GM18520 (cell line): ENCODE measurements at regions not wholly inside any gene's neighbourhood (a gene's known extent, or its start where the extent isn't known, plus 50 kb on each side); places are given as distances from the start of the nearest gene placed in this dataset.

ENCODE experiments used
- ATAC-seq: cut with Tn5 transposase; IDR thresholded peaks from one replicate; pipeline ENCODE4 v1.9.1; 2021; ENCODE audit not compliant: unreplicated experiment

DNA sequence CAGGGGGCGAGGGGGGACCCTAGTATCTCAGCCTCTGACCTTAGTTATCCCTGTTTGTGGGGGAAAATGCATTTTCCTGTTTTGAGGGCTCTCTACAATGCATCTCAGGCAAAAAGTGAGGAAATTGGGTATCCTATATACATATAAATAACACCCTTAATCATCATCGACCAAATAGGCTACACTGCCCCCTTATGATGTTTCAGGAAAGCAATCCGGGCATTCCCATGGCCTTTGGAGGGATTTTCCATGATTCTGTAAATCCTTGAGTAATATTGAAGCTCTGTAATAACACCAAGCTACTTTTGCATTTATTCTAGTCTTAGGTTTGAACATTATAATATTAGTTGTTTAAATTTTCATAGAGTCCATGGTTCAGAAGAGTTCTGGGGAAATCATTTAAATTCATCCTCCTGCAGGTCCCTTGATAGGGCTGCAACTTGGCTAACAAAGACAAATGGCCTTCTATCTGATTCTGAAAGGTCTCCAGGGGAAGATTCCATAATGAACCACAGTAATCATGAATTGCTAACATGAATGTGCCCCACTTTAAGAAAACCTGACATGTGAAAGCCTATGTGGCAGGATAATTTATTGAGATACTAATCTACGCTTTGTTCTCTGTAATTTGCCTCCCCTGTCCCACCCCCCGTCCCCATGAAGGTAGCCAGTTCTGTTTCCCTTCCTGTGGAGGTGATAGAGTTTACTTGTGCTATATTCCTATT, 91.5 kb upstream of the SCOC start:
- ATAC-seq: no peak

DNA sequence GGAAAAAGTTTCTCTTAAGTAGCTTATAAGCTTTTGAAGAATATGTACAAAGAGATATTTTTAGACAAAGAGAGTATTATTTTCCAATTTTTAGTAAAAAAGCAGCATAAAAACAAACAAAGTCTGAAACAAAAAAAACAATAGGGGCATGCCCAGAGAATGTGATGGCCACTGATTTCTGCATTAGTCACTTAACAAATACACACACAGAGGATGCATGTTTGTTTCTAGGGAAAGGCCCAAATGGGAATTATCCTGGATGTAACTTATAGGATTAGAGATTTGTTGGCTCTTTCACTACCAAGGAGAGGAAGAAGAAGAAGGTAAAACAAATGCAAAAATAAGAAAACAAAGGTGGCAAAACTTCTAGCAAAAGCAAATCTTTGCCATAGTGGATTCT, 95.9 kb upstream of the SCOC start:
- no peak for ATAC-seq

GRCh38 chr4:140271553-140271952, 101.9 kb upstream of the SCOC start:
- ATAC-seq: no peak

GRCh38 chr4:140269369-140269768, 104.1 kb upstream of the SCOC start:
- no peak for ATAC-seq

GRCh38 chr4:140268186-140268841, 105.1 kb upstream of the SCOC start:
- ATAC-seq: no peak

GRCh38 chr4:140267576-140267975, 105.9 kb upstream of the SCOC start:
- ATAC-seq: no peak

- no peak for ATAC-seq
These were observed 106.4 kb upstream of the SCOC start for GRCh38 chr4:140266958-140267568.

DNA sequence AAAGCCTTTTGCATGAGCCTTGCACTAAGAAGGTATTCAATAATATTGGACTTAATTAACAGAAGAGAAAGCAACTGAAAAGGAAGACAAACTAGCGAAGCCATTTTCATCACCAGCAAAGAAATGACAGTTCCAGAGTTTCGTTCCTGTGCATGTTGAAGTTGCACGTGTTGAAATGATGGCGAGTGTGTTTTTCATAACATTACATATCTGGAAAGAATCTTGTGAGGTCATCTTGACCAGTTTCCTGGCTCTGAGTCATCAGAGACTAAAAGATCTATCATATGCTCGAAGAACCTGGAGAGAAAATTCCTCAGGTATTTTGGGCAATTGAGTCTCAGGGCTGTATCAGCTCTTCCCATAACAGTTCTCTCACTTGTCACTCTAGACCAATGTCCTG, 106.2 kb upstream of the MAML3 start:
- ATAC-seq: no peak

DNA sequence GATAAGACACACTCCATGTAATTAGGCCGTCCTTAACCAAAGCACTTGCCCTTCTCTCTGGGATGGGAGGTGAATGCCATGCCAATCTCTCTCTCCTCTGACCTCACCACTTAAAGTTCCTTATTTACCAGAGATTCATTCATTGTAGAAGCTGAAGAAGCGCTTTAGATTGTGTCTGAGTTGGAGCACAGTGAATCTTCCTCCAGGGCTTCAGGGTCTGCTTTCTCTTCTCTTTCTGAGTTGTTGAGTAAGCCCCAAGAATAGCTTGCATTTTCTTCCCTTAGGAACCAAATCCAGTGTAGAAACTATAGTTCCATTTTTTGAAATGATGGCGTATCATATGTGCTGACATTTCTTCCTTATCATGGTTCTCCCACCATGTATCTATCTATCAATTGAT, 104.5 kb upstream of the MAML3 start:
- no peak for ATAC-seq

DNA sequence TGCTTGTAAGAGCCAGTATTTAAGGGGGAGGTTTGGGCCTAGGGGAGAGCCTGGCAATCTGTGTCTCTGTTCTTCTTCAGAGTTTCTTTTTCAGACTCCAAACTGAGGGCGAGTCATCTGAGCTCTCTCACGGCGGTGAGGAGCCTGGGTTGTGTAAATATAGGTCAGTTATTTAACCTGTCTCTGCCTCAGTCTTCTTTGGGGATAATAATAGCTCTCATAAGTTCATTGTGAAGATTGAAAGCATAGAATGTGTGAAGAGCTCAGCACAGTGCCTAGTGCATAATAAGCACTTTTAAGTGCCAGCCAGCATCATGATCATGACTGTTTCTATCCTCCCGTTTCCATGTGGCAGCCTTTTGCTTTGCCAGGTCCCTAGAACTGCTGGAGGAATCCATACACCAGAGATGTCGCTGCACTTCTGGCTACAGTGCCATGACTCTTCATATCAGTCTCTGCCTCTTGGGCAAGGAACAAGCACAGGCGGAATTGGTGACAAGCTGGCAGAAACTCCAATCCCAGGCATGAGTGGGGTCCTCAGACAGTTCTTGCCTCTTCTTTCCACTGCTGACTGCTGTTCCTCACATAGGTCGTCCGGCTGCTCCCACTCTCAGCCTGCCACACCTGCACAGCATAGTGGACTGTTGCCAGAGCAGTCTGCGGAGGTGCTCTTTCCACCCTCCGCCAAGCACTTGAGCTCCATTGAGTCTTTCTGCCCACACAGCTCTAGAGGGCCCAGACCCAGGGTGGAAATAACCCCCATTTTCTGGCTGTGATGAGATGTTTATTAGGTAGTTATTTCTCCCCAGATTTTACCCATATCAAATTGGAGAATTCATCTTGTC, 103.7 kb upstream of the MAML3 start:
- no peak for ATAC-seq

- ATAC-seq: no peak
These were observed 103.0 kb upstream of the MAML3 start for GRCh38 chr4:140256941-140257340.

DNA sequence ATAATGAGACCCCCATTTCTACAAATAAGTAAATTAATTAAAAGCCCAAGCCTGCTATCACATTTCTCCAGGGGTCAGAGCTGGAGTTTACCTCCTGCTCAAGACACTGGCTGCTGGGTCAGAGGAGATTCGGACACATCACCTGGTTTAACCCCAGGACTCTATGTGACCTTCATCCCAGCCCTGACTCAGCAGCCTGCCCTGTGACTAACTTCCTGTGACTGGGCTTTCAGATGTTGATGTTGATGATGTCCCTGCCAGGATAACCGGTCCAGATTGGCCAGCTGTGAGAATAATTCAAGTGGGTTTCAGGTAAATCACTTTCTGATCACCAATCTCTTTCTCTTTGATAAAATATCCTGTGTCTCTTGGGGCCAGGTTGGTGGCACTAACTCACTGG, 102.4 kb upstream of the MAML3 start:
- ATAC-seq: no peak

DNA sequence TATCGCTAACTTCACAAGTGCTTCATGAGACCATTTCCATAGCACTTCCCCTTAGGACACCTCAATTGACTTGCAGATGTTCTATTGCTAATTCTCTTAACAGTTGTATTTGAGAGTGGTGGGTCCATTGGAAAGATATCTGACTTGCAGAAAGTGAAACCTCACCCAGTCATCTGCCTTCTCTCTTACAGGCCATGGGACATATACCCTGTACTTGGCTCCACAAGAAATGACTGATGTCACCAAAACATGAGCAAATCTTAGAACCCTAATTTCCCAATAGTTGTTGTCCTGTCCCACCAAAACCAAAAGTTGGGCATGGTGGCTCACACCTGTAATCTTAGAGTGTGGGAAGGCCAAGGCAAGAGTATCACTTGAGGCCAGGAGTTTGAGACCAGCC, 101.9 kb upstream of the MAML3 start:
- ATAC-seq: no peak

GRCh38 chr4:140255467-140255866, 101.5 kb upstream of the MAML3 start:
- no peak for ATAC-seq

- ATAC-seq: no peak
These were observed 100.8 kb upstream of the MAML3 start for GRCh38 chr4:140254651-140255299.

GRCh38 chr4:140253556-140254027, 99.6 kb upstream of the MAML3 start:
- no peak for ATAC-seq

DNA sequence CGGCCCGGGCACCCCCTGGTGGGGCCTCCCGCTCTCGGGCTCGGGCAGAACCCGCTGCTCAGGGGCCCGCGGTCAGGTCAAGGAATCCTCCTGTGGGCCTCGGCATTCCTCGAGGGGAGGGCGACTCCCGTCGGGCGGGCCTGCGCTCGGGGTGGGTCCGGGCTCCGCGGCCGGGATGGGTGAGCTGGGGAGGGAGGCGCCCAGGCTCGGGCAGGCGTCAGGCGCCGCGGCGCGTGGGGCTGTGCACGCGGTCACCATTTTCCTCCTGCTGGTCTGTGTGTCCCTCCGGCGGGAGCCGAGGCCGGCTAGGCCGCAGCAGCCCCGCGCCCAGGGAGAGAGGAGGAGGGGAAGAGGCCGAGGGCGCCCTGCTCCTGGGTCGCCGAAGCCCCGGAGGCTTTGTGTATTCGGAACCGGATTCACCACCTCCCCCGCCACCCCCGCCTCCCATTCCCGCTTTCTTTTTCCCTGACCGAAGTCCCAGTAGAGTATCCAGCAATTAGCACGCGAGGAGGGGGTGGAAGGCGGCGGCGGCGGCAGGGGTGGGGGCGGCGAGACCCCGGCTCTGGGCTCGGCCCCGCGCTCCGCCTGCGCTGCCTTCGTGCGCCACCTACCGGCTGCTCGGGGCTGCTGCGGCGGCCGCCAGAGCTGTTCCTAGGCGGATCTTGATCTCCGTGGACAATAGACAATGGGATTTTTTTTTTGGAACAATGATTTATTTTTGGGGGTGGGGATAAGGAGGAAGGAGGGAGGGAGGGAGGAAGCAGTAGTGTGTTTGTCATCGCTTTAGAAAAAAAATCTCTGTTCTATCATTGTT, 99.0 kb upstream of the MAML3 start:
- ATAC-seq: no peak

- no peak for ATAC-seq
These were observed 98.3 kb upstream of the MAML3 start for GRCh38 chr4:140252141-140252741.

DNA sequence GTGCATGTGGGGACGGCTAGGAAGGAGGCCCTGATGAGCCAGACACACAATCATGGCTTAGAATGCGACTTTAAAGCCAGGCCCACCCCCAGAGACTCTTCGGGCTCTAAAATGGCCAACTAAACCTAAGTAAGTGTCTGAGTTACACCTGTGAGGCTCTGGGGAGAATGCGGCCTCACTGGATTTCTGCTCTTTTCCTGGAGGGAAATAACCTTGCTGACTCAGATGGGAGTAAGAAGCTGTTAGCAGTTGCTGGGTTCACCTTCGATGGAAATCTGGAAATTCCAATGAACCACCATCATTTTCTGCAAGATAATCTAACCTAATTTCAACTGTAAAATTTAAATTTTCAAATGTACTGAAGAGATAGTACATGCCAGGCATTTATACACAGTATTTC, 97.6 kb upstream of the MAML3 start:
- ATAC-seq: no peak
